K562 (cell line): ENCODE measurements at regions not wholly inside any gene's neighbourhood (a gene's known extent, or its start where the extent isn't known, plus 50 kb on each side); places are given as distances from the start of the nearest gene placed in this dataset.

Experiments
- GABPA ChIP-seq: fragments of 200-800 bp; sonication (Bioruptor generic); conservative IDR thresholded peaks from 2 replicates; pipeline ENCODE4 v1.6.1; 2016; ENCODE audit warnings: low read depth, missing genetic modification characterization, missing compliant biosample characterization
- MAFG ChIP-seq: fragments of 450-650 bp; conservative IDR thresholded peaks from 2 replicates; pipeline ENCODE4 v1.6.1; 2016; ENCODE audit warnings: missing genetic modification characterization, missing compliant biosample characterization
- ZKSCAN8 ChIP-seq: fragments of 200-800 bp; sonication (Bioruptor generic); IDR thresholded peaks from 2 replicates; pipeline ENCODE4 v1.6.1; 2016; ENCODE audit warnings: missing genetic modification characterization, missing compliant biosample characterization
- TF ChIP-seq, protein P1 (sequence below): fragments of 450-650 bp; IDR thresholded peaks from 2 replicates; pipeline ENCODE4 v1.6.1; 2016; ENCODE audit warnings: mild to moderate bottlenecking, moderate library complexity

- TF ChIP-seq, protein P1, sequence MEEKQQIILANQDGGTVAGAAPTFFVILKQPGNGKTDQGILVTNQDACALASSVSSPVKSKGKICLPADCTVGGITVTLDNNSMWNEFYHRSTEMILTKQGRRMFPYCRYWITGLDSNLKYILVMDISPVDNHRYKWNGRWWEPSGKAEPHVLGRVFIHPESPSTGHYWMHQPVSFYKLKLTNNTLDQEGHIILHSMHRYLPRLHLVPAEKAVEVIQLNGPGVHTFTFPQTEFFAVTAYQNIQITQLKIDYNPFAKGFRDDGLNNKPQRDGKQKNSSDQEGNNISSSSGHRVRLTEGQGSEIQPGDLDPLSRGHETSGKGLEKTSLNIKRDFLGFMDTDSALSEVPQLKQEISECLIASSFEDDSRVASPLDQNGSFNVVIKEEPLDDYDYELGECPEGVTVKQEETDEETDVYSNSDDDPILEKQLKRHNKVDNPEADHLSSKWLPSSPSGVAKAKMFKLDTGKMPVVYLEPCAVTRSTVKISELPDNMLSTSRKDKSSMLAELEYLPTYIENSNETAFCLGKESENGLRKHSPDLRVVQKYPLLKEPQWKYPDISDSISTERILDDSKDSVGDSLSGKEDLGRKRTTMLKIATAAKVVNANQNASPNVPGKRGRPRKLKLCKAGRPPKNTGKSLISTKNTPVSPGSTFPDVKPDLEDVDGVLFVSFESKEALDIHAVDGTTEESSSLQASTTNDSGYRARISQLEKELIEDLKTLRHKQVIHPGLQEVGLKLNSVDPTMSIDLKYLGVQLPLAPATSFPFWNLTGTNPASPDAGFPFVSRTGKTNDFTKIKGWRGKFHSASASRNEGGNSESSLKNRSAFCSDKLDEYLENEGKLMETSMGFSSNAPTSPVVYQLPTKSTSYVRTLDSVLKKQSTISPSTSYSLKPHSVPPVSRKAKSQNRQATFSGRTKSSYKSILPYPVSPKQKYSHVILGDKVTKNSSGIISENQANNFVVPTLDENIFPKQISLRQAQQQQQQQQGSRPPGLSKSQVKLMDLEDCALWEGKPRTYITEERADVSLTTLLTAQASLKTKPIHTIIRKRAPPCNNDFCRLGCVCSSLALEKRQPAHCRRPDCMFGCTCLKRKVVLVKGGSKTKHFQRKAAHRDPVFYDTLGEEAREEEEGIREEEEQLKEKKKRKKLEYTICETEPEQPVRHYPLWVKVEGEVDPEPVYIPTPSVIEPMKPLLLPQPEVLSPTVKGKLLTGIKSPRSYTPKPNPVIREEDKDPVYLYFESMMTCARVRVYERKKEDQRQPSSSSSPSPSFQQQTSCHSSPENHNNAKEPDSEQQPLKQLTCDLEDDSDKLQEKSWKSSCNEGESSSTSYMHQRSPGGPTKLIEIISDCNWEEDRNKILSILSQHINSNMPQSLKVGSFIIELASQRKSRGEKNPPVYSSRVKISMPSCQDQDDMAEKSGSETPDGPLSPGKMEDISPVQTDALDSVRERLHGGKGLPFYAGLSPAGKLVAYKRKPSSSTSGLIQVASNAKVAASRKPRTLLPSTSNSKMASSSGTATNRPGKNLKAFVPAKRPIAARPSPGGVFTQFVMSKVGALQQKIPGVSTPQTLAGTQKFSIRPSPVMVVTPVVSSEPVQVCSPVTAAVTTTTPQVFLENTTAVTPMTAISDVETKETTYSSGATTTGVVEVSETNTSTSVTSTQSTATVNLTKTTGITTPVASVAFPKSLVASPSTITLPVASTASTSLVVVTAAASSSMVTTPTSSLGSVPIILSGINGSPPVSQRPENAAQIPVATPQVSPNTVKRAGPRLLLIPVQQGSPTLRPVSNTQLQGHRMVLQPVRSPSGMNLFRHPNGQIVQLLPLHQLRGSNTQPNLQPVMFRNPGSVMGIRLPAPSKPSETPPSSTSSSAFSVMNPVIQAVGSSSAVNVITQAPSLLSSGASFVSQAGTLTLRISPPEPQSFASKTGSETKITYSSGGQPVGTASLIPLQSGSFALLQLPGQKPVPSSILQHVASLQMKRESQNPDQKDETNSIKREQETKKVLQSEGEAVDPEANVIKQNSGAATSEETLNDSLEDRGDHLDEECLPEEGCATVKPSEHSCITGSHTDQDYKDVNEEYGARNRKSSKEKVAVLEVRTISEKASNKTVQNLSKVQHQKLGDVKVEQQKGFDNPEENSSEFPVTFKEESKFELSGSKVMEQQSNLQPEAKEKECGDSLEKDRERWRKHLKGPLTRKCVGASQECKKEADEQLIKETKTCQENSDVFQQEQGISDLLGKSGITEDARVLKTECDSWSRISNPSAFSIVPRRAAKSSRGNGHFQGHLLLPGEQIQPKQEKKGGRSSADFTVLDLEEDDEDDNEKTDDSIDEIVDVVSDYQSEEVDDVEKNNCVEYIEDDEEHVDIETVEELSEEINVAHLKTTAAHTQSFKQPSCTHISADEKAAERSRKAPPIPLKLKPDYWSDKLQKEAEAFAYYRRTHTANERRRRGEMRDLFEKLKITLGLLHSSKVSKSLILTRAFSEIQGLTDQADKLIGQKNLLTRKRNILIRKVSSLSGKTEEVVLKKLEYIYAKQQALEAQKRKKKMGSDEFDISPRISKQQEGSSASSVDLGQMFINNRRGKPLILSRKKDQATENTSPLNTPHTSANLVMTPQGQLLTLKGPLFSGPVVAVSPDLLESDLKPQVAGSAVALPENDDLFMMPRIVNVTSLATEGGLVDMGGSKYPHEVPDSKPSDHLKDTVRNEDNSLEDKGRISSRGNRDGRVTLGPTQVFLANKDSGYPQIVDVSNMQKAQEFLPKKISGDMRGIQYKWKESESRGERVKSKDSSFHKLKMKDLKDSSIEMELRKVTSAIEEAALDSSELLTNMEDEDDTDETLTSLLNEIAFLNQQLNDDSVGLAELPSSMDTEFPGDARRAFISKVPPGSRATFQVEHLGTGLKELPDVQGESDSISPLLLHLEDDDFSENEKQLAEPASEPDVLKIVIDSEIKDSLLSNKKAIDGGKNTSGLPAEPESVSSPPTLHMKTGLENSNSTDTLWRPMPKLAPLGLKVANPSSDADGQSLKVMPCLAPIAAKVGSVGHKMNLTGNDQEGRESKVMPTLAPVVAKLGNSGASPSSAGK: no peak
- no peak for TF ChIP-seq MAFG (tag)
- peak; percentile 57 for TF ChIP-seq GABPA (tag)
- no peak for TF ChIP-seq ZKSCAN8 (CRISPR knock-in tag)
- TF ChIP-seq, all 486 proteins: peak for 2
Measured at GRCh38 chr16:5971106-5971505, 873.5 kb upstream of the EEF2KMT start (continued).
